BLaER1 treated with 17β-estradiol and CSF1 and Interleukin-3, amounts not matched to agents 10 nM and 100 nM (cell line): ENCODE measurements at regions not wholly inside any gene's neighbourhood (a gene's known extent, or its start where the extent isn't known, plus 50 kb on each side); places are given as distances from the start of the nearest gene placed in this dataset.
"Not testable (repeated sequence)": the region's sequence is repeated elsewhere in the genome, so short reads cannot be mapped to it uniquely, and the experiment has no call there.

Experiments used
- H3K27ac ChIP-seq, 11 experiments: shearing (Covaris generic); formaldehyde crosslinking; 2 replicates each; pipeline ENCODE4 v1.8.1; 2022
- H3K27me3 ChIP-seq, 11 experiments: shearing (Covaris generic); formaldehyde crosslinking; 2 replicates each; pipeline ENCODE4 v1.8.1; 2022
- H3K36me3 ChIP-seq, 11 experiments: shearing (Covaris generic); formaldehyde crosslinking; 2 replicates each; pipeline ENCODE4 v1.8.1; 2022
- H3K4me1 ChIP-seq, 10 experiments: shearing (Covaris generic); formaldehyde crosslinking; 2 replicates each; pipeline ENCODE4 v1.8.1; 2022
- H3K4me2 ChIP-seq, 11 experiments: shearing (Covaris generic); formaldehyde crosslinking; 2 replicates each; pipeline ENCODE4 v1.8.1; 2022
- H3K4me3 ChIP-seq, 10 experiments: shearing (Covaris generic); formaldehyde crosslinking; 2 replicates each; pipeline ENCODE4 v1.8.1; 2022
- H3K9ac ChIP-seq, 11 experiments: shearing (Covaris generic); formaldehyde crosslinking; 2 replicates each; pipeline ENCODE4 v1.8.1; 2022
- H3K9me3 ChIP-seq, 11 experiments: shearing (Covaris generic); formaldehyde crosslinking; replicated peaks in 1 of 11; 2 replicates each; pipeline ENCODE4 v1.8.1; 2022
- H4K20me1 ChIP-seq, 11 experiments: shearing (Covaris generic); formaldehyde crosslinking; 2 replicates each; pipeline ENCODE4 v1.8.1; 2022
- Cebpa-rat ChIP-seq, 11 experiments: shearing (Covaris generic); IDR thresholded peaks; 2 replicates each; pipeline ENCODE4 v1.8.1; 2022

GRCh38 chr6:14596410-14596809, 478.8 kb downstream of the CD83 start:
- TF ChIP-seq Cebpa-rat (IDR thresholded peaks at IDR 0.05), result peak in 9 of 11 experiments; percentile 74 to 98 (median 88); a peak in 19 of 22 replicates
- Histone ChIP-seq H3K4me1 (peaks cover 39 to 49% (median 45%) of the 10 kb centered on the region in 10 experiments), H4K20me1 (no peaks in the 10 kb centered on the region)

GRCh38 chr6:14597090-14597489, 479.5 kb downstream of the CD83 start:
- Histone ChIP-seq H3K36me3 (no peaks in the 10 kb centered on the region), H3K4me3 (no peak overlapping the region), H3K4me1 (peaks cover 39 to 49% (median 45%) of the 10 kb centered on the region in 10 experiments), H4K20me1 (no peaks in the 10 kb centered on the region), H3K4me2 (peak overlapping the region; percentile 62 to 90 (median 72)), H3K27ac (peak overlapping the region in 9 of 11 experiments; percentile 53 to 80 (median 74); a peak in 18 of 22 replicates), H3K27me3 (no peaks in the 10 kb centered on the region), H3K9ac (no peak overlapping the region; a peak in 2 of 22 replicates), H3K9me3 (peaks cover 0 to 43% (median 19%) of the 10 kb centered on the region in 11 experiments; a peak in 16 of 22 replicates)
- no peak for TF ChIP-seq Cebpa-rat (IDR thresholded peaks at IDR 0.05)

More at GRCh38 chr6:14596410-14596809, 478.8 kb downstream of the CD83 start:
- no peaks in the 10 kb centered on the region for H3K27me3 ChIP-seq
- H3K9ac ChIP-seq, result no peak overlapping the region
- H3K4me2 ChIP-seq, result peak overlapping the region in 10 of 11 experiments; percentile 37 to 90 (median 72); a peak in 18 of 22 replicates
- peak overlapping the region in 10 of 11 experiments; percentile 1 to 80 (median 74); a peak in 18 of 22 replicates for H3K27ac ChIP-seq
- H3K36me3 ChIP-seq, result no peaks in the 10 kb centered on the region
- no peak overlapping the region; a peak in 1 of 20 replicates for H3K4me3 ChIP-seq
- H3K9me3 ChIP-seq, result peaks cover 0 to 38% (median 19%) of the 10 kb centered on the region in 11 experiments; a peak in 16 of 22 replicates

GRCh38 chr6:14598017-14598864, 480.7 kb downstream of the CD83 start:
- peak overlapping the region in 1 of 10 experiments; percentile 30; a peak in 2 of 20 replicates for H3K4me3 ChIP-seq
- peak overlapping the region in 9 of 11 experiments; percentile 53 to 80 (median 74); a peak in 18 of 22 replicates for H3K27ac ChIP-seq
- peaks cover 39 to 49% (median 44%) of the 10 kb centered on the region in 10 experiments for H3K4me1 ChIP-seq
- peak overlapping the region in 8 of 11 experiments; percentile 27 to 54 (median 38); a peak in 13 of 22 replicates for H3K9ac ChIP-seq
- H3K4me2 ChIP-seq, result peak overlapping the region; percentile 62 to 90 (median 72)
- TF ChIP-seq Cebpa-rat (IDR thresholded peaks at IDR 0.05), result peak in 5 of 11 experiments; percentile 39 to 75 (median 67); a peak in 9 of 22 replicates
- no peaks in the 10 kb centered on the region for H3K27me3 ChIP-seq
- peaks cover 7 to 46% (median 28%) of the 10 kb centered on the region in 11 experiments; a peak in 20 of 22 replicates for H3K9me3 ChIP-seq
- no peaks in the 10 kb centered on the region for H4K20me1 ChIP-seq
- no peaks in the 10 kb centered on the region for H3K36me3 ChIP-seq

- peaks cover 38 to 48% (median 44%) of the 10 kb centered on the region in 10 experiments for H3K4me1 ChIP-seq
- H3K9me3 ChIP-seq, result peaks cover 13 to 49% (median 28%) of the 10 kb centered on the region in 11 experiments; a peak in 20 of 22 replicates
- not testable (repeated sequence) for H3K4me3 ChIP-seq, H3K27ac ChIP-seq, H3K9ac ChIP-seq, H3K36me3 ChIP-seq, H3K27me3 ChIP-seq, H4K20me1 ChIP-seq, H3K4me2 ChIP-seq
Observed at GRCh38 chr6:14600306-14600705, 482.7 kb downstream of the CD83 start.

GRCh38 chr6:14601490-14601889, 483.9 kb downstream of the CD83 start:
- TF ChIP-seq Cebpa-rat (IDR thresholded peaks at IDR 0.05), result no peak
- H3K27ac ChIP-seq, result no peak overlapping the region
- peaks cover 9 to 39% (median 23%) of the 10 kb centered on the region in 11 experiments; a peak in 20 of 22 replicates for H3K9me3 ChIP-seq
- no peaks in the 10 kb centered on the region for H3K27me3 ChIP-seq
- no peaks in the 10 kb centered on the region for H3K36me3 ChIP-seq
- no peak overlapping the region for H3K4me3 ChIP-seq
- no peak overlapping the region for H3K4me2 ChIP-seq
- H3K4me1 ChIP-seq, result peaks cover 32 to 36% (median 34%) of the 10 kb centered on the region in 10 experiments
- no peak overlapping the region for H3K9ac ChIP-seq
- no peaks in the 10 kb centered on the region for H4K20me1 ChIP-seq

GRCh38 chr6:14606353-14606752, 488.8 kb downstream of the CD83 start:
- no peaks in the 10 kb centered on the region for H3K36me3 ChIP-seq
- no peaks in the 10 kb centered on the region for H4K20me1 ChIP-seq
- H3K4me1 ChIP-seq, result no peaks in the 10 kb centered on the region
- no peak overlapping the region for H3K4me2 ChIP-seq
- TF ChIP-seq Cebpa-rat (IDR thresholded peaks at IDR 0.05), result no peak
- no peak overlapping the region for H3K27ac ChIP-seq
- no peak overlapping the region for H3K4me3 ChIP-seq
- peaks cover 10 to 40% (median 23%) of the 10 kb centered on the region in 11 experiments; a peak in 20 of 22 replicates for H3K9me3 ChIP-seq
- no peak overlapping the region for H3K9ac ChIP-seq
- H3K27me3 ChIP-seq, result no peaks in the 10 kb centered on the region

GRCh38 chr6:14610141-14610540, 492.6 kb downstream of the CD83 start:
- Histone ChIP-seq H3K27ac (no peak overlapping the region), H3K27me3 (no peaks in the 10 kb centered on the region), H4K20me1 (no peaks in the 10 kb centered on the region), H3K9me3 (peaks cover 2 to 21% (median 14%) of the 10 kb centered on the region in 11 experiments; a peak in 15 of 22 replicates), H3K9ac (no peak overlapping the region), H3K4me2 (no peak overlapping the region; a peak in 1 of 22 replicates), H3K4me1 (peaks cover 0 to 9% (median 4%) of the 10 kb centered on the region in 10 experiments; a peak in 7 of 20 replicates), H3K4me3 (no peak overlapping the region), H3K36me3 (no peaks in the 10 kb centered on the region)
- no peak for TF ChIP-seq Cebpa-rat (IDR thresholded peaks at IDR 0.05)

GRCh38 chr6:14612016-14612980, 494.7 kb downstream of the CD83 start:
- no peak overlapping the region for H3K27ac ChIP-seq
- H3K4me3 ChIP-seq, result no peak overlapping the region
- H4K20me1 ChIP-seq, result no peaks in the 10 kb centered on the region
- H3K36me3 ChIP-seq, result no peaks in the 10 kb centered on the region
- no peaks in the 10 kb centered on the region for H3K27me3 ChIP-seq
- peaks cover 14 to 36% (median 26%) of the 10 kb centered on the region in 11 experiments; a peak in 21 of 22 replicates for H3K9me3 ChIP-seq
- TF ChIP-seq Cebpa-rat (IDR thresholded peaks at IDR 0.05), result no peak
- H3K4me2 ChIP-seq, result peak overlapping the region in 5 of 11 experiments; percentile 4 to 33 (median 13); a peak in 6 of 22 replicates
- no peak overlapping the region for H3K9ac ChIP-seq
- H3K4me1 ChIP-seq, result peaks cover 0 to 9% (median 4%) of the 10 kb centered on the region in 10 experiments; a peak in 7 of 20 replicates
